ENCODE measurements at regions not wholly inside any gene's neighbourhood (a gene's known extent, or its start where the extent isn't known, plus 50 kb on each side); places are given as distances from the start of the nearest gene placed in this dataset.
"Not testable (repeated sequence)": the region's sequence is repeated elsewhere in the genome, so short reads cannot be mapped to it uniquely, and the experiment has no call there.

DNA sequence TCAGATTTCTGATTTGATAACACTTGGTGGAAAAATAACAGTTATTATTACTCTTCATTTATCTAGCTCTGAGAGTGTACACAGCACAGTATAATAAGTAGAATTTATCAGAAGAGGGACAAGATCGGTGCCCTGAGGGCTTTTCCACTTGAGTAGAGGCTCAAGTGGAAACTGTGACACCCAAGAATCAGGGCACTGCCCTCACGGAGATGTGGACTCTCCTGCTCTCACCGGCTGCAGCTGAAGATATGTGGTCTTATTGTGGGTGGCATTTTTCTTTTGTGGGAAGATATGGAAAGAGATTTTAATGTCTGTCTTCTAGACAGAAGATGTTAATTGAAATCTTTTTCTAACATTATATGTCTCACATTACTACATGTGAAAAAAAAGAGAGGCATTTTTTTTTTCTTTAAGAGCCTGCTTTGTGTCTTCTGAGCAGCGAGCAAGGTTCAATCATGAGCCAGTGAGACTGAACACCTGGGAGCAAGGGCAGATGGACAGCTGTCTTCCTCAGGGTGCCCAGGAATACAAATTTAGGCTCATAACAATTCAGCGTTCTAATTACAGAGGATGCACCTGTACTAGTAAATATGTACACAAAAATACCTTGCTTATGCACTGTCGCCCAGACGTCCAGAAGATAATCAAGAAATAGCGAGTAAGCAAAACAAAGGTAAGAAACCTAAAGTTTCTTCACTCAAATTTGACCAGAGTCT, 1098.2 kb upstream of the FANCL start:
- no peaks in the 10 kb centered on the region for H3K4me1 Mint-ChIP-seq
- Histone ChIP-seq H3K36me3 (ENCODE audit: insufficient read depth, low read length) (no peaks in the 10 kb centered on the region), H3K4me3 (ENCODE audit: low read length in 2 of 2) (no peak overlapping the region), H3K27ac (ENCODE audit: low read depth, low read length) (no peak overlapping the region), H3K4me1 (ENCODE audit: insufficient read depth, low read length) (no peaks in the 10 kb centered on the region), H3K9me3 (ENCODE audit: control insufficient read depth in 1 of 2, low read length in 2 of 2) (no peaks in the 10 kb centered on the region), H3K27me3 (ENCODE audit: insufficient read depth, low read length) (no peaks in the 10 kb centered on the region)
- CTCF ChIA-PET (ENCODE audit: partially characterized antibody) = no interaction called here
- H3K27ac Mint-ChIP-seq = no peak overlapping the region
- peaks cover 0 to 8% (median 1%) of the 10 kb centered on the region in 8 donors for H3K9me3 Mint-ChIP-seq
- DNase-seq = no peak
- H3K4me3 Mint-ChIP-seq = no peak overlapping the region
- intact Hi-C loops (cut with micrococcal nuclease) = no loop called here
- POLR2A ChIA-PET (ENCODE audit: partially characterized antibody) = no interaction called here
- H3K27me3 Mint-ChIP-seq = no peaks in the 10 kb centered on the region
- H3K36me3 Mint-ChIP-seq = no peaks in the 10 kb centered on the region

GRCh38 chr2:59333007-59333406, 1091.9 kb upstream of the FANCL start:
- H3K9me3 Mint-ChIP-seq = peaks cover 0 to 8% (median 2%) of the 10 kb centered on the region in 8 donors

DNA sequence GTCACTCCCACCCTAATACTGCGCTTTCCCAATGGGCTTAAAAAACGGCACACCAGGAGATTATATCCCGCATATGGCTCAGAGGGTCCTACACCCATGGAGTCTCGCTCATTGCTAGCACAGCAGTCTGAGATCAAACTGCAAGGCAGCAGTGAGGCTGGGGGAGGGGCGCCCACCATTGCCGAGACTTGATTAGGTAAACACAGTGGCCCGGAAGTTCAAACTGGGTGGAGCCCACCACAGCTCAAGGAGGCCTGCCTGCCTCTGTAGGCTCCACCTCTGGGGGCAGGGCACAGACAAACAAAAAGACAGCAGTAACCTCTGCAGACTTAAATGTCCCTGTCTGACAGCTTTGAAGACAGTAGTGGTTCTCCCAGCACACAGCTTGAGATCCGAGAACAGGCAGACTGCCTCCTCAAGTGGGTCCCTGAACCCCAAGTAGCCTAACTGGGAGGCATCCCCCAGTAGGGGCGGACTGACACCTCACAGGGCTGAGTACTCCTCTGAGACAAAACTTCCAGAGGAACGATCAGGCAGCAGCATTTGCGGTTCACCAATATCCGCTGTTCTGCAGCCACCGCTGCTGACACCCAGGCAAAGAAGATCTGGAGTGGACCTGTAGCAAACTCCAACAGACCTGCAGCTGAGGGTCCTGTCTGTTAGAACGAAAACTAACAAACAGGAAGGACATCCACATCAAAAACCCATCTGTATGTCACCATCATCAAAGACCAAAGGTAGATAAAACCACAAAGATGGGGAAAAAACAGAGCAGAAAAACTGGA, 1085.6 kb upstream of the FANCL start:
- POLR2A ChIA-PET (ENCODE audit: partially characterized antibody); H3K9me3 Mint-ChIP-seq; DNase-seq: not testable (repeated sequence)

More at GRCh38 chr2:59333007-59333406, 1091.9 kb upstream of the FANCL start:
- H3K4me3 ChIP-seq (ENCODE audit: low read length in 2 of 2) = no peak overlapping the region
- Mint-ChIP-seq H3K27me3 (no peaks in the 10 kb centered on the region), H3K4me3 (no peak overlapping the region), H3K4me1 (no peaks in the 10 kb centered on the region), H3K36me3 (no peaks in the 10 kb centered on the region), H3K27ac (no peak overlapping the region)
- no peaks in the 10 kb centered on the region for H3K4me1 ChIP-seq (ENCODE audit: insufficient read depth, low read length)
- intact Hi-C loops (cut with micrococcal nuclease) = no loop called here
- no peaks in the 10 kb centered on the region for H3K36me3 ChIP-seq (ENCODE audit: insufficient read depth, low read length)
- ChIA-PET POLR2A (ENCODE audit: partially characterized antibody) (no interaction called here), CTCF (ENCODE audit: partially characterized antibody) (no interaction called here)
- no peaks in the 10 kb centered on the region for H3K9me3 ChIP-seq (ENCODE audit: control insufficient read depth in 1 of 2, low read length in 2 of 2)
- no peak overlapping the region for H3K27ac ChIP-seq (ENCODE audit: low read depth, low read length)
- no peak for DNase-seq
- H3K27me3 ChIP-seq (ENCODE audit: insufficient read depth, low read length) = no peaks in the 10 kb centered on the region

DNA sequence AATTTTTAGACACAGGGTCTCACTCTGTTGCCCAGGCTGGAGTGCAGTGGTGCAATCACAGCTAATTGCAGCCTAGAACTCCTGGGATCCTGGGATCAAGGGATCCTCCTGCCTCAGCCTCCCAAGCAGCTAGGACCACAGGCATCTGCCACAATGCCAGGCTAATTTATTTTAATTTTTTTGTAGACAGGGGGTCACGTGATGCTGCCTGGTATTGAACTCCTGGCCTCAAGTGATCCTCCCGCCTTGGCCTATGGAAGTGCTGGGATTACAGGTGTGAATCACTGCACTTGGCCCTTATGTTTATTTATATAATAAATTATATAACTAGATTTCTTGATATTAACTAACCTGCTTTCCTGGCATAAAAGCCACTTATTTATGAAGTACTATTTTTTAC, 1081.7 kb upstream of the FANCL start:
- Histone ChIP-seq H3K9me3 (ENCODE audit: control insufficient read depth in 1 of 2, low read length in 2 of 2) (no peaks in the 10 kb centered on the region), H3K4me3 (ENCODE audit: low read length in 2 of 2) (no peak overlapping the region), H3K27me3 (ENCODE audit: insufficient read depth, low read length) (no peaks in the 10 kb centered on the region), H3K27ac (ENCODE audit: low read depth, low read length) (no peak overlapping the region), H3K36me3 (ENCODE audit: insufficient read depth, low read length) (no peaks in the 10 kb centered on the region), H3K4me1 (ENCODE audit: insufficient read depth, low read length) (no peaks in the 10 kb centered on the region)
- no peaks in the 10 kb centered on the region for H3K36me3 Mint-ChIP-seq
- no peak for DNase-seq
- H3K9me3 Mint-ChIP-seq = peaks cover 0 to 4% (median 1%) of the 10 kb centered on the region in 8 donors
- CTCF ChIA-PET (ENCODE audit: partially characterized antibody) = no interaction called here
- H3K4me3 Mint-ChIP-seq = no peak overlapping the region
- intact Hi-C loops (cut with micrococcal nuclease) = no loop called here
- no peaks in the 10 kb centered on the region for H3K4me1 Mint-ChIP-seq
- no peak overlapping the region for H3K27ac Mint-ChIP-seq
- no peaks in the 10 kb centered on the region for H3K27me3 Mint-ChIP-seq
- POLR2A ChIA-PET (ENCODE audit: partially characterized antibody) = no interaction called here

More for the DNA sequence above, 1085.6 kb upstream of the FANCL start:
- H3K36me3 ChIP-seq (ENCODE audit: insufficient read depth, low read length); CTCF ChIA-PET (ENCODE audit: partially characterized antibody); H3K36me3 Mint-ChIP-seq; intact Hi-C loops (cut with micrococcal nuclease); H3K4me1 Mint-ChIP-seq; H3K9me3 ChIP-seq (ENCODE audit: control insufficient read depth in 1 of 2, low read length in 2 of 2); H3K27me3 ChIP-seq (ENCODE audit: insufficient read depth, low read length); H3K27ac ChIP-seq (ENCODE audit: low read depth, low read length); H3K4me3 Mint-ChIP-seq; H3K27ac Mint-ChIP-seq; H3K4me3 ChIP-seq (ENCODE audit: low read length in 2 of 2); H3K27me3 Mint-ChIP-seq; H3K4me1 ChIP-seq (ENCODE audit: insufficient read depth, low read length): not testable (repeated sequence)

DNA sequence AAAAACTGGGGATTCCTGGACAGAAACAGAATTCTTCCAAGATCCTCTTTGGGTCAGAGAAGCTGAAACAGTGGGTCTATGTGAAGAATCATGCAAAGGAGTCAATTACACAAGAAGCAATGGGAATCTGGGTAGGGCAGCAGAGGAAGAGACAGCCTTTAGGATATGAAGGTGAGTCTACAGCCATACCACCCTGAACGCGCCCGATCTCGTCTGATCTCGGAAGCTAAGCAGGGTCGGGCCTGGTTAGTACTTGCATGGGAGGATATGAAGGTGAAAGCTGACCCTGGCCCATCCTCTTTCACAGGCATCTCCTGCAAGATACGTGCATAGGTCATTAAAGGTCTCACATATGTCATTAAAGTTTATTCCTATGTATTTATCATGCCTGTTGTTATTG, 1080.9 kb upstream of the FANCL start:
- Histone ChIP-seq H3K27ac (ENCODE audit: low read depth, low read length) (no peak overlapping the region), H3K9me3 (ENCODE audit: control insufficient read depth in 1 of 2, low read length in 2 of 2) (no peaks in the 10 kb centered on the region), H3K36me3 (ENCODE audit: insufficient read depth, low read length) (no peaks in the 10 kb centered on the region), H3K4me3 (ENCODE audit: low read length in 2 of 2) (no peak overlapping the region), H3K4me1 (ENCODE audit: insufficient read depth, low read length) (no peaks in the 10 kb centered on the region), H3K27me3 (ENCODE audit: insufficient read depth, low read length) (no peaks in the 10 kb centered on the region)
- H3K9me3 Mint-ChIP-seq = peaks cover 0 to 3% (median 1%) of the 10 kb centered on the region in 8 donors
- H3K36me3 Mint-ChIP-seq = no peaks in the 10 kb centered on the region
- intact Hi-C loops (cut with micrococcal nuclease) = no loop called here
- no peaks in the 10 kb centered on the region for H3K27me3 Mint-ChIP-seq
- no peak for DNase-seq
- no peak overlapping the region for H3K27ac Mint-ChIP-seq
- no peaks in the 10 kb centered on the region for H3K4me1 Mint-ChIP-seq
- no peak overlapping the region for H3K4me3 Mint-ChIP-seq
- CTCF ChIA-PET (ENCODE audit: partially characterized antibody) = no interaction called here
- POLR2A ChIA-PET (ENCODE audit: partially characterized antibody) = no interaction called here

DNA sequence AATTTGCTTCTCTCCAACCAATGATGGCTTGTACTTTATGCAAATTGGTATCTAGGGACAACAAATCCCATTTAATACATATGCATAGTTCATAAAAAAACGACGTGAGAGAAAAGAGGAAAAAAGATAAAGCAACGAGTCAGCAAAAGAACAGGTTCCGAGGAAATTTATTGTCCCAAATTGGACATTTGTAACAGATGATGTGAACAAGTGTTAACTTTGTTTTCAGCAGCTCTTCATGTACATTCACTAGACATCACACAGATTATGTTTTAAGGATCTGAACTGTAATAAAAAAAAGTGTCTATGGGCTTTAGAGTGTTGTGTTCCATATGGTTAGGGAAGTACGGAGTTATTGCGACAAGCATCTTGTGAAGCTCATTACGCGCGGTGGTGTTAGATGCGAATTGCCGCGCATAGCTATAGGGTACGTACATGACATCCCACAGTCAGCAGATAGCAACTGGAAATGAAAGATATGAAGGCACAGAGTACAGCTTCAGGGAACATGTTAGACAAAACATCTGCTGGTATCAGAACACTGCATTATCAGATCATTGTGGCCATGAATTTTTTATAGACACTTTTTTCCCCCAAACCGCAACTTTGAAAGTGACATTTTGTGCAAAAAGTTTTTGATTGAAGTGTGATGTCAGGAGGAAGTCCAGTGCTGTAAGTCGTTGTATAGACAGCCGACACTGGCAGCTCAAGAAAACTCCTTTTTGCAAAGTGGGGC, 1073.1 kb upstream of the FANCL start:
- H3K36me3 ChIP-seq (ENCODE audit: insufficient read depth, low read length) = no peaks in the 10 kb centered on the region
- CTCF ChIA-PET (ENCODE audit: partially characterized antibody) = no interaction called here
- H3K9me3 ChIP-seq (ENCODE audit: control insufficient read depth in 1 of 2, low read length in 2 of 2) = no peaks in the 10 kb centered on the region
- no peaks in the 10 kb centered on the region for H3K27me3 ChIP-seq (ENCODE audit: insufficient read depth, low read length)
- Mint-ChIP-seq H3K4me3 (no peak overlapping the region), H3K9me3 (peaks cover 0 to 3% (median 0%) of the 10 kb centered on the region in 8 donors), H3K4me1 (no peaks in the 10 kb centered on the region), H3K27me3 (peaks cover 0 to 3% of the 10 kb centered on the region in 2 donors), H3K36me3 (no peaks in the 10 kb centered on the region), H3K27ac (no peak overlapping the region)
- DNase-seq = no peak
- POLR2A ChIA-PET (ENCODE audit: partially characterized antibody) = no interaction called here
- H3K4me1 ChIP-seq (ENCODE audit: insufficient read depth, low read length) = no peaks in the 10 kb centered on the region
- intact Hi-C loops (cut with micrococcal nuclease) = no loop called here
- no peak overlapping the region for H3K4me3 ChIP-seq (ENCODE audit: low read length in 2 of 2)
- no peak overlapping the region for H3K27ac ChIP-seq (ENCODE audit: low read depth, low read length)
